ENCODE measurements at regions not wholly inside any gene's neighbourhood (a gene's known extent, or its start where the extent isn't known, plus 50 kb on each side); places are given as distances from the start of the nearest gene placed in this dataset.

DNA sequence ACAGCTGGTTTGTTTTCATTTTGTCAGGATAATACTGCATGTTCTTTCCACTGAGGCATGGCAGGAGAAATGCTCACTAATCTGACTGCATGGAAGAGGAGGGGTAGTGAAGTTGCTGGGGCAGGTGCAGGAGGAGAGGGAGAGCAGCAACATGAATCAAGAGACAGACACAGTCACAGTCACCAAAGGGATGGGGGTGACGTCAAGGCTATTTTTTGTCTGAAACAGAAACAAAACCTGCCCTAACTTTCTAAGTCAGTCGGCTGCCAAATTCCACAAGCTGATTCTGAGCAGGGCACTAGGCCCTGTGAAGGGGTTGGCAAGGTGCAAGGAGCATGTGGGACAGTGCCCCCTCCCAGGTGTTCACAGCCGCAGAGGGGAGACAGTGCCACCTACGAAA is 186.6 kb upstream of the NSMCE3 start:
- Histone ChIP-seq H3K9me1 (ENCODE audit: insufficient read depth, low read length) (no peaks in the 10 kb centered on the region), H3K23ac (ENCODE audit: low read depth, low read length) (no peak overlapping the region), H3K18ac (ENCODE audit: low read depth, low read length) (no peak overlapping the region), H4K8ac (ENCODE audit: low read depth in 2 of 2, low read length in 2 of 2) (no peak overlapping the region), H2BK20ac (ENCODE audit: low read depth, low read length) (no peak overlapping the region), H3K14ac (replicated peaks; ENCODE audit: low read depth, low read length) (no peak overlapping the region), H2AK9ac (replicated peaks; ENCODE audit: low read depth, low read length, poor library complexity) (no peak overlapping the region), H3K36me3 (ENCODE audit: control insufficient read depth, insufficient read depth, low read length) (no peaks in the 10 kb centered on the region), H3K56ac (ENCODE audit: extremely low read depth, insufficient read depth, low read length) (no peak overlapping the region), H3K27me3 (ENCODE audit: control insufficient read depth, insufficient read depth, low read length) (no peaks in the 10 kb centered on the region), H2BK120ac (ENCODE audit: low read depth, low read length) (no peak overlapping the region), H3K4me3 (ENCODE audit: insufficient read depth, low read depth, low read length) (no peak overlapping the region), H2BK5ac (ENCODE audit: low read depth, low read length, poor library complexity, severe bottlenecking) (no peak overlapping the region), H2AFZ (replicated peaks; ENCODE audit: low read length, poor library complexity) (no peak overlapping the region), H3K4me1 (ENCODE audit: control insufficient read depth, insufficient read depth, low read length) (no peaks in the 10 kb centered on the region), H2AK5ac (ENCODE audit: low read depth, low read length) (no peak overlapping the region), H4K5ac (ENCODE audit: low read depth, low read length) (no peak overlapping the region), H3K9ac (ENCODE audit: low read depth, low read length) (no peak overlapping the region), H3K27ac (ENCODE audit: insufficient read depth, low read length) (no peak overlapping the region), H3K79me1 (ENCODE audit: low read depth in 1 of 2, low read length in 2 of 2) (no peaks in the 10 kb centered on the region), H3K4me2 (ENCODE audit: low read depth, low read length) (no peak overlapping the region), H2BK15ac (ENCODE audit: low read depth, low read length) (no peak overlapping the region), H4K20me1 (ENCODE audit: insufficient read depth, low read length) (no peaks in the 10 kb centered on the region), H4K91ac (ENCODE audit: insufficient read depth, low read depth, low read length) (no peak overlapping the region), H3K9me3 (ENCODE audit: control insufficient read depth, insufficient read depth, low read length) (no peaks in the 10 kb centered on the region), H3K4ac (ENCODE audit: low read depth, low read length) (no peak overlapping the region)
- TF ChIP-seq RCOR1 (IDR thresholded peaks at IDR 0.05; ENCODE audit: insufficient replicate concordance, low read length) = no peak
- no peak for TF ChIP-seq BHLHE40 (IDR thresholded peaks at IDR 0.05; ENCODE audit: low read depth, low read length)
- TF ChIP-seq, protein P1, sequence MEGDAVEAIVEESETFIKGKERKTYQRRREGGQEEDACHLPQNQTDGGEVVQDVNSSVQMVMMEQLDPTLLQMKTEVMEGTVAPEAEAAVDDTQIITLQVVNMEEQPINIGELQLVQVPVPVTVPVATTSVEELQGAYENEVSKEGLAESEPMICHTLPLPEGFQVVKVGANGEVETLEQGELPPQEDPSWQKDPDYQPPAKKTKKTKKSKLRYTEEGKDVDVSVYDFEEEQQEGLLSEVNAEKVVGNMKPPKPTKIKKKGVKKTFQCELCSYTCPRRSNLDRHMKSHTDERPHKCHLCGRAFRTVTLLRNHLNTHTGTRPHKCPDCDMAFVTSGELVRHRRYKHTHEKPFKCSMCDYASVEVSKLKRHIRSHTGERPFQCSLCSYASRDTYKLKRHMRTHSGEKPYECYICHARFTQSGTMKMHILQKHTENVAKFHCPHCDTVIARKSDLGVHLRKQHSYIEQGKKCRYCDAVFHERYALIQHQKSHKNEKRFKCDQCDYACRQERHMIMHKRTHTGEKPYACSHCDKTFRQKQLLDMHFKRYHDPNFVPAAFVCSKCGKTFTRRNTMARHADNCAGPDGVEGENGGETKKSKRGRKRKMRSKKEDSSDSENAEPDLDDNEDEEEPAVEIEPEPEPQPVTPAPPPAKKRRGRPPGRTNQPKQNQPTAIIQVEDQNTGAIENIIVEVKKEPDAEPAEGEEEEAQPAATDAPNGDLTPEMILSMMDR (conservative IDR thresholded peaks at IDR 0.05; ENCODE audit: low read depth, low read length) = no peak
- TF ChIP-seq USF2 (IDR thresholded peaks at IDR 0.05; ENCODE audit: low read depth, low read length) = no peak
- TF ChIP-seq RFX5 (IDR thresholded peaks at IDR 0.05; ENCODE audit: low read depth, low read length) = no peak
- no peak for TF ChIP-seq ELK1 (IDR thresholded peaks at IDR 0.05; ENCODE audit: borderline replicate concordance, low read depth, low read length)
- TF ChIP-seq MXI1 (IDR thresholded peaks at IDR 0.05; ENCODE audit: borderline replicate concordance, low read depth, low read length) = no peak
- TF ChIP-seq FOS (IDR thresholded peaks at IDR 0.05; ENCODE audit: low read depth, low read length) = no peak
- no peak for TF ChIP-seq NFE2L2 (IDR thresholded peaks at IDR 0.05; ENCODE audit: low read depth, low read length)
- DNase-seq (no peak), ATAC-seq (ENCODE audit: low read depth) (no peak)
- intact Hi-C loops (cut with micrococcal nuclease) (no loop called here), dilution Hi-C loops (cut with HindIII; ENCODE audit: low sequenced_read_pairs, unreplicated experiment) (no loop called here), in situ Hi-C loops (cut with MboI; ENCODE audit: low sequenced_read_pairs) (no loop called here)
- no CpG with 5 or more reads among the region's 4 CpGs for whole genome bisulfite sequencing, 2 experiments (ENCODE audit: extremely low coverage in 2 of 2, insufficient read length in 1 of 2)
- POLR2A ChIA-PET (ENCODE audit: unreplicated experiment) = no interaction called here
- BruUV-seq (replicated peaks) = no TSS peak
- CTCF ChIA-PET = no interaction called here
